Fibroblast of villous mesenchyme (primary cell): ENCODE measurements at regions not wholly inside any gene's neighbourhood (a gene's known extent, or its start where the extent isn't known, plus 50 kb on each side); places are given as distances from the start of the nearest gene placed in this dataset.

Experiments used
- DNase-seq: peaks from one replicate; pipeline ENCODE4 v3.0.0-alpha.2; 2010; ENCODE audit warnings: low read depth
- H3K4me3 ChIP-seq: 2 replicates; pipeline ENCODE4 v1.5.1; 2011; ENCODE audit warnings: low read depth, mild to moderate bottlenecking, low read length
- TF ChIP-seq, protein P1 (sequence below): IDR thresholded peaks from 2 replicates; pipeline ENCODE4 v1.5.1; 2012; ENCODE audit warnings: low read depth, mild to moderate bottlenecking, low read length; ENCODE audit not compliant: insufficient read depth

DNA sequence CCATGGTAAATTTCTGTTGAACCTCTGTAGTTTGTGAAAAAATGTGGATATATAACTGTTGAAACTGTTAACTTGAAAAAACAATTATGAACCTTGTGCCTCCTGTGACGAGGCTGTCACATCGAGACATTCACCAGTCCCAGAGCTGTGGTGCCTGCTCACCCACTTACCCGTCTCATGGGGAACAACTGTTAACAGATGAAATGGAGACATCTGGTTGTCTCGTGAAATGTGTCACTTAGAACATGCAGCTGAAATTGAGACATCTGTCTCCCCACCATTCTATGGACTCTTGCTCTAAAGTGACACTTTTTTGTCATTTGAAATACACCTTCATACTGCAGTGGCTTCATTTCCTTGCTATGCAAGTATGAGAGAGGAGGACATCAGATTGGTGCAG lies 240.6 kb downstream of the GXYLT1 start:
- no peak overlapping the region for H3K4me3 ChIP-seq
- TF ChIP-seq, protein P1, sequence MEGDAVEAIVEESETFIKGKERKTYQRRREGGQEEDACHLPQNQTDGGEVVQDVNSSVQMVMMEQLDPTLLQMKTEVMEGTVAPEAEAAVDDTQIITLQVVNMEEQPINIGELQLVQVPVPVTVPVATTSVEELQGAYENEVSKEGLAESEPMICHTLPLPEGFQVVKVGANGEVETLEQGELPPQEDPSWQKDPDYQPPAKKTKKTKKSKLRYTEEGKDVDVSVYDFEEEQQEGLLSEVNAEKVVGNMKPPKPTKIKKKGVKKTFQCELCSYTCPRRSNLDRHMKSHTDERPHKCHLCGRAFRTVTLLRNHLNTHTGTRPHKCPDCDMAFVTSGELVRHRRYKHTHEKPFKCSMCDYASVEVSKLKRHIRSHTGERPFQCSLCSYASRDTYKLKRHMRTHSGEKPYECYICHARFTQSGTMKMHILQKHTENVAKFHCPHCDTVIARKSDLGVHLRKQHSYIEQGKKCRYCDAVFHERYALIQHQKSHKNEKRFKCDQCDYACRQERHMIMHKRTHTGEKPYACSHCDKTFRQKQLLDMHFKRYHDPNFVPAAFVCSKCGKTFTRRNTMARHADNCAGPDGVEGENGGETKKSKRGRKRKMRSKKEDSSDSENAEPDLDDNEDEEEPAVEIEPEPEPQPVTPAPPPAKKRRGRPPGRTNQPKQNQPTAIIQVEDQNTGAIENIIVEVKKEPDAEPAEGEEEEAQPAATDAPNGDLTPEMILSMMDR = no peak
- DNase-seq = no peak

DNA sequence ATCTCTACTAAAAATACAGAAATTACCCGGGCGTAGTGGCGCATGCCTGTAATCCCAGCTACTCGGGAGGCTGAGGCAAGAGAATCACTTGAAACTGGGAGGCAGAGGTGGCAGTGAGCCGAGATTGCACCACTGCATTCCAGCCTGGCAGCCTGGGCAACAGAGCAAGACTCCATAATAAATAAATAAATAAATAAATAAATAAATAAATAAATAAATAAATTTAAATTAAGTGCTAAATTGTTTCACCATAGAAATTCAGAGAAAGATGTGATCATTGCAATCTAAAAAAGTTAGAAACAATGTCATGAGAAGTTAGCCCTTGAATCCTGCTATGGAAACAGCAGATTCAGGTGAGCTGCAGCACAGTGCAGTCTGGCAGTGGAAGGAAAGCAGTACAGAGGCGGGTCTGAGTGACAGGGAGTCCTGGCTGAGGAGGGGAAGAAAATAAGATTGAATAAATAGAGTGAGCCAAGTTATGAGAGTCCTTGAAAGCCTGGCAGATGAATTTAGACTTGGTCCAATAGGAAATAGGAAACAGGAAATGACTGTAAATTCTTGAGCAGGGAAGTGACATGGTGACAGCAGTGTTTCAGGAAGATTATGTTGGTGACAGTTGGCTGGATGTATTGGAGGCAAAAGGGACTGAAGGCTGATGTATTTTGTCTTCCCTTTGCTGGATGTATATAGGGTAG lies 241.5 kb downstream of the GXYLT1 start:
- H3K4me3 ChIP-seq = no peak overlapping the region
- DNase-seq = no peak
- TF ChIP-seq, protein P1 = no peak

DNA sequence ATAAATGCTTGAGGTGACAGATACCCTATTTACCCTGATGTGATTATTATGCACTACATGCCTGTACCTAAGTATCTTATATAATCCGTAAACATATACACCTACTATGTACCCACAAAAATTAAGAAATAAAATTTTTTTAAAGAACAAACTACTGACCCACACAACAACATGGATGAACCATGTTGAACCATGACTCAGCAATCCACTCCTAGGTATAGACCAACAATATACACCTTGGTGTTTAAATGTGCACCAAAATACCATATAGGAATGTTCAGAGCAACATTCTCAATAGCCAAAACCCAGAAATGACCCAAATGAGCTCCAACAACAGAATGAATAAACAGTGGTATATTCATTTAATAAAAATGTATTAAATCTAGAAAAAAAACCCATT lies 245.1 kb downstream of the GXYLT1 start:
- H3K4me3 ChIP-seq = no peak overlapping the region
- DNase-seq = no peak
- TF ChIP-seq, protein P1 = no peak

DNA sequence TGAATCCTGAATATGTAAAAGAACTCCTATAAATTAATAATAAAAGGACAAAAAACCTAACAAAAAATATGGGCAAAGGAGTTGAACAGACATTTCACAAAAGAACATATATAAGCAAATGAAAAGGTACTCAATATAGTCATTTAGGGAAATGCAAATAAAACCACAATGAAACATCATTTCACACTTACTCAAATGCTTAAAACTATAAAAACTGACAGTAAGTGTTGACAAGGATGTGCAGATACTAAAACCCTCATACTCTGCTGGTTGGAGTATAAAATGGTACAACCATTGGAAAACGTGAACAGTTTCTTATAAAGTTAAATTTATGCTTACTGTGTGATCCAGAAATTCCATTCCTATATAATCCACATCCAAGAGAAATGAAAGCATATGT lies 247.1 kb downstream of the GXYLT1 start:
- H3K4me3 ChIP-seq = no peak overlapping the region
- DNase-seq = no peak
- TF ChIP-seq, protein P1 = no peak

DNA sequence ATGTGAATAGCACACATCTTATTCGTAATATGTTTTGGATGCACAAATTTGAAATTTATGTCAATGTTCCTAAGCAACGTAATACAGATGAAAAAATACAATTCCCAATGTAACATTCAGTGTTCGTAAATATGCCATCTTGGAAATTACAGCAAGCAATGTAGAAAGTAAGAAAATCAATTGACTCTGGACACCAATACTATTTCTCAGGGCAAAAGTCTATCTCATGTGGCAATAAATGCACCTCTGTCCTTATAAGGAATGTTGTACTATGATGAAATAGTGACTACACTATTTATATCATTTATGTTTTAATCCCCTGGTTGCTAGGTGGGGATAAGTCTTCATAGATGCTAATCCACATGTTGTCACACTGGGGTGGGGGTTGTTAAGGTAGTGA lies 251.2 kb downstream of the GXYLT1 start:
- TF ChIP-seq, protein P1 = no peak
- H3K4me3 ChIP-seq = no peak overlapping the region
- DNase-seq = no peak

DNA sequence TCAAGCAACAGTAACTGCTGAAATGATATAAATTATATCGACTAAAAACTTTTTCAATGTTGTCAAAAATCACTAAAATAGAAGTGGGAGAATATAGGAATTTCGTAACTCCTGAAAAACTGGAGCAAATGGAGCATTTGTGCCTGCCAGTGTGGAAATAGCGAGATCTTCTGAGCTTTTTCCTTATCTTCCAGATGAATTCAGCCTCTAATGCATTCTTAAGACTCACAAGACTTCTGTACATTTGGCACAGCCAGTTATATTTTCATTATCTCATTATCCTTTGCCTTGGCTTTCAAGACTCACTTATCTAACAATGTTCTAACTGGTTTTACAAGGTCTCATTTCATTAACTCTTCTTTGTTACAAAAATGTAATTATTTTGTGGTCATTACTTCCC lies 252.4 kb downstream of the GXYLT1 start:
- TF ChIP-seq, protein P1 = no peak
- H3K4me3 ChIP-seq = no peak overlapping the region
- DNase-seq = no peak

DNA sequence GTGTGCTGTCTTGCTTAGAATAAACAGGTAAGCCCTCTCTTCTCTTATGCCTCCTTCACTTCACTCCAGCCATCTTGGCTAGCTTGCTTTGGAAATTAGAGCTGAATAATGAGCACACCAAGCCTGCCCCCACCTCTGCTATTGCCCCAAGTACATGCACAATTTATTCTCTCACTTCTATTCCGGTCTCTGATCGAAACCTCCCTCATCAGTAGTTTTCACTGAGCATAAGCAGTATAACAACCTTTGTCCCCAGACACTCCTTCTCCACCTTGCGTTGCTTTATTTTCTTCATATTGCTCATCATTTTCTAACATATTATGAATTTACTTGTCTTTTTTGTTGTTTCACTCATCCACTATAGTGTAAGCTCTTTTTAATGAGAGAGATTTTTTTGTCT lies 253.4 kb downstream of the GXYLT1 start:
- DNase-seq = no peak
- no peak overlapping the region for H3K4me3 ChIP-seq
- TF ChIP-seq, protein P1 = no peak
